ENCODE measurements at regions not wholly inside any gene's neighbourhood (a gene's known extent, or its start where the extent isn't known, plus 50 kb on each side); places are given as distances from the start of the nearest gene placed in this dataset.

DNA sequence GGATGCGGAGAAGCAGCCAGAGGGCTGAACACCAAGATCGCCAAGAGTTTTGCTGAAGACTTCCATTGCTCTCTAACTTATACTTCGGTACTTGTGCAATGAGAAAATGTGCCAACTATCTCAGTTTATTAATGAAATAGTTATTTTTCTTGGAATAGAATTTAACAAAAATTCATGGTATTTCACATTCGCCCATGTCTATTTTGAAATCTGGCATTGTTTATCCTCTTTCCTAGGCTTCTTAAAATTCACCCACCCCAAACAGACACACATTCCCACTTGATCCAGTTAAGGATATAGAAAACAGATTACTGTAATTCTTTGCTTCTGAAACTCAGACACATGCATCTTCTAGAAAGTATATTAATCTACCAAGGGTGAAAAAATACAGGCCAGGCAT is 56.3 kb upstream of the ADAMTS5 start:
- no peak for TF ChIP-seq POLR2AphosphoS5 (IDR thresholded peaks at IDR 0.05)
- no peak for TF ChIP-seq EP300 (IDR thresholded peaks at IDR 0.05)
- TF ChIP-seq, protein P1, sequence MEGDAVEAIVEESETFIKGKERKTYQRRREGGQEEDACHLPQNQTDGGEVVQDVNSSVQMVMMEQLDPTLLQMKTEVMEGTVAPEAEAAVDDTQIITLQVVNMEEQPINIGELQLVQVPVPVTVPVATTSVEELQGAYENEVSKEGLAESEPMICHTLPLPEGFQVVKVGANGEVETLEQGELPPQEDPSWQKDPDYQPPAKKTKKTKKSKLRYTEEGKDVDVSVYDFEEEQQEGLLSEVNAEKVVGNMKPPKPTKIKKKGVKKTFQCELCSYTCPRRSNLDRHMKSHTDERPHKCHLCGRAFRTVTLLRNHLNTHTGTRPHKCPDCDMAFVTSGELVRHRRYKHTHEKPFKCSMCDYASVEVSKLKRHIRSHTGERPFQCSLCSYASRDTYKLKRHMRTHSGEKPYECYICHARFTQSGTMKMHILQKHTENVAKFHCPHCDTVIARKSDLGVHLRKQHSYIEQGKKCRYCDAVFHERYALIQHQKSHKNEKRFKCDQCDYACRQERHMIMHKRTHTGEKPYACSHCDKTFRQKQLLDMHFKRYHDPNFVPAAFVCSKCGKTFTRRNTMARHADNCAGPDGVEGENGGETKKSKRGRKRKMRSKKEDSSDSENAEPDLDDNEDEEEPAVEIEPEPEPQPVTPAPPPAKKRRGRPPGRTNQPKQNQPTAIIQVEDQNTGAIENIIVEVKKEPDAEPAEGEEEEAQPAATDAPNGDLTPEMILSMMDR (IDR thresholded peaks at IDR 0.05) = no peak

Data from suprapubic skin (tissue), 4 donors.